HepG2 (cell line): ENCODE measurements at regions not wholly inside any gene's neighbourhood (a gene's known extent, or its start where the extent isn't known, plus 50 kb on each side); places are given as distances from the start of the nearest gene placed in this dataset.

ENCODE experiments used
- ATAC-seq: fragments of 200-7000 bp; cut with Tn5 transposase; 3 replicates; pipeline ENCODE4 v1.9.1; 2020; ENCODE audit warnings: mild to moderate bottlenecking, moderate library complexity
- BruUV-seq: library from RNA; stranded (reverse); fragments of 400-500 nt; replicated peaks from 2 replicates; lab custom pipeline; 2021; lab: Mats Ljungman, UMichigan
- CTCF ChIA-PET: fragments of 300-600 bp; formaldehyde crosslinking; extraction: SDS; loops from one replicate; lab custom pipeline; 2021; ENCODE audit warnings: low total read pairs, inconsistent platforms, low intra/inter-chr PET ratio; lab: Yijun Ruan, JAX
- POLR2A ChIA-PET: fragments of 350-600 bp; sonication (Branson Sonifier 250); formaldehyde crosslinking; loops from one replicate; lab custom pipeline; 2020; ENCODE audit warnings: antibody characterized with exemption, inconsistent platforms; lab: Yijun Ruan, JAX
- DNase-seq: peaks from one replicate; pipeline ENCODE4 v3.0.0-alpha.2; 2015; ENCODE audit warnings: low spot score
- FAIRE-seq: peaks from 3 replicates; lab custom pipeline; 2011; peaks lifted over from hg19 to GRCh38; lab: Jason Lieb, UNC
- H2AFZ ChIP-seq: one replicate; pipeline ENCODE4 v1.6.1; 2011; ENCODE audit warnings: low read length, inconsistent platforms
- H3K27ac ChIP-seq: fragments of 300-600 bp; 3 replicates; pipeline ENCODE4 v1.8.0; 2011; ENCODE audit warnings: mixed run types, mild to moderate bottlenecking, mixed read lengths, low read length, inconsistent platforms; ENCODE audit not compliant: insufficient read depth; ENCODE audit errors: extremely low read length
- H3K27me3 ChIP-seq, 2 experiments: fragments of 200-600 bp in 1 of 2; 2 replicates in 1 of 2; 3 replicates in 1 of 2; pipeline versions ENCODE4 v1.6.0 to v1.8.0; 2011; ENCODE audit warnings: low read length in 2 of 2, mild to moderate bottlenecking in 2 of 2, moderate library complexity in 2 of 2, inconsistent platforms in 1 of 2; ENCODE audit not compliant: insufficient read depth in 2 of 2, control insufficient read depth in 1 of 2
- H3K36me3 ChIP-seq, 2 experiments: fragments of 200-600 bp in 1 of 2; replicated peaks in 1 of 2; 2 replicates in 1 of 2; 3 replicates in 1 of 2; pipeline versions ENCODE4 v1.5.1 to v1.8.0; 2011; ENCODE audit warnings: low read length in 2 of 2, inconsistent platforms in 1 of 2; ENCODE audit not compliant: insufficient read depth in 2 of 2, control insufficient read depth in 1 of 2
- H3K4me1 ChIP-seq: 2 replicates; pipeline ENCODE4 v1.5.1; 2012; ENCODE audit warnings: low read length, inconsistent platforms; ENCODE audit not compliant: insufficient read depth
- H3K4me2 ChIP-seq: 2 replicates; pipeline ENCODE4 v1.6.0; 2011; ENCODE audit warnings: low read depth, low read length, inconsistent platforms
- H3K4me3 ChIP-seq, 3 experiments: fragments of 200-600 bp in 1 of 3; sonication (generic), shearing (Covaris generic) in 1 of 3; replicated peaks in 1 of 3; 2 replicates each; pipeline ENCODE4 v1.5.1; 2011 to 2016; ENCODE audit warnings: low read length in 3 of 3, inconsistent platforms in 2 of 3, low read depth in 2 of 3, mild to moderate bottlenecking in 2 of 3, control low read depth in 1 of 3, mixed read lengths in 1 of 3; ENCODE audit not compliant: insufficient read depth in 1 of 3
- H3K79me2 ChIP-seq: one replicate; pipeline ENCODE4 v1.6.1; 2011; ENCODE audit warnings: low read length, inconsistent platforms; ENCODE audit not compliant: insufficient read depth
- H3K9ac ChIP-seq: 2 replicates; pipeline ENCODE4 v1.6.0; 2011; ENCODE audit warnings: mild to moderate bottlenecking, low read depth, low read length, inconsistent platforms; ENCODE audit not compliant: insufficient read depth
- H3K9me3 ChIP-seq: 2 replicates; pipeline ENCODE4 v1.5.1; 2012; ENCODE audit warnings: mild to moderate bottlenecking, low read length
- H4K20me1 ChIP-seq: 2 replicates; pipeline ENCODE4 v1.6.0; 2011; ENCODE audit warnings: inconsistent platforms, mild to moderate bottlenecking, low read length, moderate library complexity; ENCODE audit not compliant: insufficient read depth
- ATF7 ChIP-seq, 2 experiments: fragments of 450-650 bp in 1 of 2; sonication (generic) in 1 of 2; formaldehyde crosslinking in 1 of 2; IDR thresholded peaks; 2 replicates each; pipeline versions ENCODE4 v1.4.0 to v1.6.1; 2016 to 2020; ENCODE audit warnings: antibody characterized with exemption in 1 of 2, mild to moderate bottlenecking in 1 of 2, missing genetic modification reagents in 1 of 2
- ATM ChIP-seq: fragments of 450-650 bp; IDR thresholded peaks from 2 replicates; pipeline ENCODE4 v1.7.1; 2017; ENCODE audit warnings: mild to moderate bottlenecking, borderline replicate concordance
- IKZF1 ChIP-seq: fragments of 450-650 bp; IDR thresholded peaks from 2 replicates; pipeline ENCODE4 v1.7.1; 2016
- KDM3A ChIP-seq: IDR thresholded peaks from 2 replicates; pipeline ENCODE4 v1.6.1; 2018; ENCODE audit warnings: low read depth, missing compliant biosample characterization
- MXD4 ChIP-seq: IDR thresholded peaks from 2 replicates; pipeline ENCODE4 v1.6.1; 2016; ENCODE audit warnings: mild to moderate bottlenecking, missing biosample characterization, missing genetic modification reagents
- PLRG1 ChIP-seq: fragments of 450-650 bp; conservative IDR thresholded peaks from 2 replicates; pipeline ENCODE4 v1.6.1; 2016
- SOX6 ChIP-seq, 2 experiments: fragments of 450-650 bp in 1 of 2; sonication (generic) in 1 of 2; formaldehyde crosslinking in 1 of 2; IDR thresholded peaks; 2 replicates each; pipeline versions ENCODE4 v1.4.0 to v1.6.1; 2017 to 2020; ENCODE audit warnings: antibody characterized with exemption in 1 of 2, mild to moderate bottlenecking in 1 of 2, missing genetic modification reagents in 1 of 2
- ZNF12 ChIP-seq: sonication (generic); formaldehyde crosslinking; IDR thresholded peaks from 2 replicates; pipeline ENCODE4 v1.5.0; 2020; ENCODE audit warnings: missing genetic modification reagents
- WGBS: methylation state at CpG from one replicate; pipeline ENCODE4 v1.1.6; 2017; ENCODE audit warnings: low lambda C conversion rate; 5-methylcytosine and 5-hydroxymethylcytosine counted together
- in situ Hi-C: cut with HindIII; loops from 2 replicates; pipeline ENCODE4 v1.10.0; 2017; ENCODE audit warnings: low pct_unique_long_range_greater_than_20kb; ENCODE audit not compliant: extremely low pct_ligation_motif_present
- intact Hi-C: fragments of 100-400 bp; cut with micrococcal nuclease; formaldehyde crosslinking; loops from one replicate; pipeline ENCODE4 v1.10.0; 2022; ENCODE audit not compliant: unreplicated experiment
- TF ChIP-seq, protein P1 (sequence below): sonication (generic); formaldehyde crosslinking; IDR thresholded peaks from 2 replicates; pipeline ENCODE4 v1.4.0; 2020; ENCODE audit warnings: missing genetic modification reagents, borderline replicate concordance
- TF ChIP-seq, protein P2 (sequence below): sonication (generic); formaldehyde crosslinking; IDR thresholded peaks from 2 replicates; pipeline ENCODE4 v1.5.0; 2020; ENCODE audit warnings: missing genetic modification reagents
- TF ChIP-seq, protein P3 (sequence below): sonication (generic); formaldehyde crosslinking; IDR thresholded peaks from 2 replicates; pipeline ENCODE4 v1.4.0; 2020; ENCODE audit warnings: missing genetic modification reagents

DNA sequence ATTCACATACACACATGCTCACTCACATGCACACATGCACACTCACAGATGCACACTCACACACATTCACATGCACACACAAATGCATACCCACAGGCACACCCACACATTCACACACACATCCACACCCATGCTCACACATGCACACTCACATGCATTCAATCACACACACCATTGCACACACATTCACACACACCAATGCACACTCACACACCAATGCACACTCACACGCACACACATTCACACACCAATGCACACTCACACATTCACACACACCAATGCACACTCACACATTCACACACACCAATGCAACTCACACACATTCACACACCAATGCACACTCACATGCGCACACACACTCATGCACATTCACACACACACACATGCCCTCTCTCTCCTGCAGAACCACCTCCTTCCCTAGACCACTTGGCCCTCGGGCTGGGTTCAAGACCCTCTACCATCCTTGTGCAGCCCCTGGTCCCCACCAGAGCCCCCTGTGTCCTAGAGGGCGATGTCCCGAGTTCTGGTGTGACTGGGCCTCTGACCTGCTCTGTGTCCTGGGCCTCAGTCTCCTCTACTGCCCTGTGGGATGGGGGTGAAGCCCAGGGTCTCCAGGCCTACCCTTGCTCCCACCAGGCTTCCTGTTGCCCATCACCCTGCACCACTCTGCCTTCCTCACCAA, 139.0 kb downstream of the OLFM1 start:
- no peak overlapping the region for H3K27ac ChIP-seq
- FAIRE-seq (no peak), ATAC-seq (no peak), DNase-seq (no peak)
- no peak overlapping the region for H3K4me2 ChIP-seq
- WGBS: 24% methylated on average over 5 of the region's 5 CpGs
- H3K27me3 ChIP-seq: peaks cover 4 to 17% of the 10 kb centered on the region in 2 experiments; a peak in 3 of 5 replicates
- H3K79me2 ChIP-seq: no peaks in the 10 kb centered on the region
- TF ChIP-seq SOX6 (IDR thresholded peaks at IDR 0.05): peak; percentile 85; the same call in 1 of the 2 replicates
- no peak for TF ChIP-seq SOX6 (CRISPR knock-in tag; IDR thresholded peaks at IDR 0.05)
- TF ChIP-seq ZNF12 (CRISPR knock-in tag): no peak
- TF ChIP-seq, protein P1, sequence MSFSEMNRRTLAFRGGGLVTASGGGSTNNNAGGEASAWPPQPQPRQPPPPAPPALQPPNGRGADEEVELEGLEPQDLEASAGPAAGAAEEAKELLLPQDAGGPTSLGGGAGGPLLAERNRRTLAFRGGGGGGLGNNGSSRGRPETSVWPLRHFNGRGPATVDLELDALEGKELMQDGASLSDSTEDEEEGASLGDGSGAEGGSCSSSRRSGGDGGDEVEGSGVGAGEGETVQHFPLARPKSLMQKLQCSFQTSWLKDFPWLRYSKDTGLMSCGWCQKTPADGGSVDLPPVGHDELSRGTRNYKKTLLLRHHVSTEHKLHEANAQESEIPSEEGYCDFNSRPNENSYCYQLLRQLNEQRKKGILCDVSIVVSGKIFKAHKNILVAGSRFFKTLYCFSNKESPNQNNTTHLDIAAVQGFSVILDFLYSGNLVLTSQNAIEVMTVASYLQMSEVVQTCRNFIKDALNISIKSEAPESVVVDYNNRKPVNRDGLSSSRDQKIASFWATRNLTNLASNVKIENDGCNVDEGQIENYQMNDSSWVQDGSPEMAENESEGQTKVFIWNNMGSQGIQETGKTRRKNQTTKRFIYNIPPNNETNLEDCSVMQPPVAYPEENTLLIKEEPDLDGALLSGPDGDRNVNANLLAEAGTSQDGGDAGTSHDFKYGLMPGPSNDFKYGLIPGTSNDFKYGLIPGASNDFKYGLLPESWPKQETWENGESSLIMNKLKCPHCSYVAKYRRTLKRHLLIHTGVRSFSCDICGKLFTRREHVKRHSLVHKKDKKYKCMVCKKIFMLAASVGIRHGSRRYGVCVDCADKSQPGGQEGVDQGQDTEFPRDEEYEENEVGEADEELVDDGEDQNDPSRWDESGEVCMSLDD: no peak
- TF ChIP-seq ATF7 (IDR thresholded peaks at IDR 0.05): peak; percentile 26; the same call in 1 of the 2 replicates
- TF ChIP-seq ATF7 (CRISPR knock-in tag; IDR thresholded peaks at IDR 0.05): no peak
- TF ChIP-seq KDM3A (CRISPR knock-in tag): no peak
- peak; percentile 77; the same call in 1 of the 2 replicates for TF ChIP-seq ATM
- TF ChIP-seq, protein P2, sequence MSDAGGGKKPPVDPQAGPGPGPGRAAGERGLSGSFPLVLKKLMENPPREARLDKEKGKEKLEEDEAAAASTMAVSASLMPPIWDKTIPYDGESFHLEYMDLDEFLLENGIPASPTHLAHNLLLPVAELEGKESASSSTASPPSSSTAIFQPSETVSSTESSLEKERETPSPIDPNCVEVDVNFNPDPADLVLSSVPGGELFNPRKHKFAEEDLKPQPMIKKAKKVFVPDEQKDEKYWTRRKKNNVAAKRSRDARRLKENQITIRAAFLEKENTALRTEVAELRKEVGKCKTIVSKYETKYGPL (CRISPR knock-in tag): no peak
- TF ChIP-seq PLRG1: peak; percentile 45; the same call in 1 of the 2 replicates
- TF ChIP-seq MXD4: no peak
- TF ChIP-seq, protein P3, sequence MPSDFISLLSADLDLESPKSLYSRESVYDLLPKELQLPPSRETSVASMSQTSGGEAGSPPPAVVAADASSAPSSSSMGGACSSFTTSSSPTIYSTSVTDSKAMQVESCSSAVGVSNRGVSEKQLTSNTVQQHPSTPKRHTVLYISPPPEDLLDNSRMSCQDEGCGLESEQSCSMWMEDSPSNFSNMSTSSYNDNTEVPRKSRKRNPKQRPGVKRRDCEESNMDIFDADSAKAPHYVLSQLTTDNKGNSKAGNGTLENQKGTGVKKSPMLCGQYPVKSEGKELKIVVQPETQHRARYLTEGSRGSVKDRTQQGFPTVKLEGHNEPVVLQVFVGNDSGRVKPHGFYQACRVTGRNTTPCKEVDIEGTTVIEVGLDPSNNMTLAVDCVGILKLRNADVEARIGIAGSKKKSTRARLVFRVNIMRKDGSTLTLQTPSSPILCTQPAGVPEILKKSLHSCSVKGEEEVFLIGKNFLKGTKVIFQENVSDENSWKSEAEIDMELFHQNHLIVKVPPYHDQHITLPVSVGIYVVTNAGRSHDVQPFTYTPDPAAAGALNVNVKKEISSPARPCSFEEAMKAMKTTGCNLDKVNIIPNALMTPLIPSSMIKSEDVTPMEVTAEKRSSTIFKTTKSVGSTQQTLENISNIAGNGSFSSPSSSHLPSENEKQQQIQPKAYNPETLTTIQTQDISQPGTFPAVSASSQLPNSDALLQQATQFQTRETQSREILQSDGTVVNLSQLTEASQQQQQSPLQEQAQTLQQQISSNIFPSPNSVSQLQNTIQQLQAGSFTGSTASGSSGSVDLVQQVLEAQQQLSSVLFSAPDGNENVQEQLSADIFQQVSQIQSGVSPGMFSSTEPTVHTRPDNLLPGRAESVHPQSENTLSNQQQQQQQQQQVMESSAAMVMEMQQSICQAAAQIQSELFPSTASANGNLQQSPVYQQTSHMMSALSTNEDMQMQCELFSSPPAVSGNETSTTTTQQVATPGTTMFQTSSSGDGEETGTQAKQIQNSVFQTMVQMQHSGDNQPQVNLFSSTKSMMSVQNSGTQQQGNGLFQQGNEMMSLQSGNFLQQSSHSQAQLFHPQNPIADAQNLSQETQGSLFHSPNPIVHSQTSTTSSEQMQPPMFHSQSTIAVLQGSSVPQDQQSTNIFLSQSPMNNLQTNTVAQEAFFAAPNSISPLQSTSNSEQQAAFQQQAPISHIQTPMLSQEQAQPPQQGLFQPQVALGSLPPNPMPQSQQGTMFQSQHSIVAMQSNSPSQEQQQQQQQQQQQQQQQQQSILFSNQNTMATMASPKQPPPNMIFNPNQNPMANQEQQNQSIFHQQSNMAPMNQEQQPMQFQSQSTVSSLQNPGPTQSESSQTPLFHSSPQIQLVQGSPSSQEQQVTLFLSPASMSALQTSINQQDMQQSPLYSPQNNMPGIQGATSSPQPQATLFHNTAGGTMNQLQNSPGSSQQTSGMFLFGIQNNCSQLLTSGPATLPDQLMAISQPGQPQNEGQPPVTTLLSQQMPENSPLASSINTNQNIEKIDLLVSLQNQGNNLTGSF: no peak
- TF ChIP-seq IKZF1: peak; percentile 48; the same call in 1 of the 2 replicates
- in situ Hi-C loops: no loop called here
- H3K9me3 ChIP-seq: no peaks in the 10 kb centered on the region
- H3K36me3 ChIP-seq: no peaks in the 10 kb centered on the region
- H3K9ac ChIP-seq: no peak overlapping the region
- H3K4me3 ChIP-seq: no peak overlapping the region
- H2AFZ ChIP-seq: no peak overlapping the region
- ChIA-PET CTCF (no interaction called here), POLR2A (no interaction called here)
- no peaks in the 10 kb centered on the region for H4K20me1 ChIP-seq
- BruUV-seq: no TSS peak
- intact Hi-C loops: no loop called here
- H3K4me1 ChIP-seq: no peaks in the 10 kb centered on the region
